PC-9 (cell line): ENCODE measurements at regions not wholly inside any gene's neighbourhood (a gene's known extent, or its start where the extent isn't known, plus 50 kb on each side); places are given as distances from the start of the nearest gene placed in this dataset.

Experiments
- BruUV-seq: library from RNA; stranded (reverse); fragments of 400-500 nt; replicated peaks from 2 replicates; lab custom pipeline; 2021; lab: Mats Ljungman, UMichigan
- CTCF ChIA-PET: fragments of 300-600 bp; sonication (Branson Sonifier 250); formaldehyde crosslinking; loops from one replicate; lab custom pipeline; 2022; ENCODE audit warnings: antibody characterized with exemption; lab: Charles Lee
- POLR2A ChIA-PET: fragments of 300-600 bp; sonication (Branson Sonifier 250); formaldehyde crosslinking; loops from one replicate; lab custom pipeline; 2022; ENCODE audit warnings: antibody characterized with exemption; ENCODE audit not compliant: unreplicated experiment; lab: Charles Lee
- DNase-seq, 2 experiments: peaks; one replicate each; pipeline versions ENCODE4 v3.0.0 to v3.0.0-alpha.2; 2015 to 2022; ENCODE audit warnings: mixed read lengths in 1 of 2
- H2AFZ ChIP-seq: fragments of 200-600 bp; sonication (generic); 2 replicates; pipeline ENCODE4 v1.8.1; 2017; ENCODE audit warnings: antibody characterized with exemption
- H3F3A ChIP-seq: fragments of 200-600 bp; sonication (generic); 2 replicates; pipeline ENCODE4 v1.8.1; 2017; ENCODE audit warnings: antibody characterized with exemption, mild to moderate bottlenecking, low read depth; ENCODE audit not compliant: insufficient read depth
- H3K27ac ChIP-seq: fragments of 200-600 bp; sonication (generic); 2 replicates; pipeline ENCODE4 v1.6.1; 2016; ENCODE audit warnings: mixed run types
- H3K27me3 ChIP-seq: fragments of 200-600 bp; sonication (generic); 2 replicates; pipeline ENCODE4 v1.6.1; 2016; ENCODE audit warnings: low read depth, mixed run types; ENCODE audit not compliant: insufficient read depth
- H3K36me3 ChIP-seq: fragments of 200-600 bp; sonication (generic); 2 replicates; pipeline ENCODE4 v1.6.1; 2016; ENCODE audit warnings: low read depth, mixed run types
- H3K4me1 ChIP-seq: fragments of 200-600 bp; sonication (generic); replicated peaks from 2 replicates; pipeline ENCODE4 v1.6.1; 2016; ENCODE audit warnings: mixed run types; ENCODE audit not compliant: insufficient read depth
- H3K4me2 ChIP-seq: fragments of 200-600 bp; sonication (generic); 2 replicates; pipeline ENCODE4 v1.6.1; 2017; ENCODE audit warnings: mixed run types
- H3K4me3 ChIP-seq: fragments of 200-600 bp; sonication (generic); 2 replicates; pipeline ENCODE4 v1.6.1; 2016; ENCODE audit warnings: mixed run types
- H3K79me2 ChIP-seq: fragments of 200-600 bp; sonication (generic); 2 replicates; pipeline ENCODE4 v1.6.1; 2017; ENCODE audit warnings: low read depth, mixed run types
- H3K9me2 ChIP-seq: fragments of 200-600 bp; sonication (generic); 2 replicates; pipeline ENCODE4 v1.8.1; 2017; ENCODE audit warnings: mild to moderate bottlenecking; ENCODE audit not compliant: insufficient read depth
- H3K9me3 ChIP-seq: fragments of 200-600 bp; sonication (generic); 2 replicates; pipeline ENCODE4 v1.8.1; 2016; ENCODE audit warnings: low read depth; ENCODE audit not compliant: insufficient read depth
- H4K20me1 ChIP-seq: fragments of 200-600 bp; sonication (generic); 2 replicates; pipeline ENCODE4 v1.8.1; 2017; ENCODE audit not compliant: insufficient read depth
- EZH2 ChIP-seq: fragments of 200-600 bp; sonication (generic); IDR thresholded peaks from 2 replicates; pipeline ENCODE4 v1.8.0; 2017; ENCODE audit warnings: antibody characterized with exemption, low read depth
- intact Hi-C: fragments of 100-400 bp; cut with micrococcal nuclease; formaldehyde crosslinking; loops from one replicate; pipeline ENCODE4 v1.10.0; 2022; ENCODE audit not compliant: unreplicated experiment
- TF ChIP-seq, protein P1 (sequence below): fragments of 200-600 bp; sonication (generic); conservative IDR thresholded peaks from 2 replicates; pipeline ENCODE4 v1.6.1; 2017; ENCODE audit warnings: mixed run types, antibody characterized with exemption, mild to moderate bottlenecking, moderate library complexity

DNA sequence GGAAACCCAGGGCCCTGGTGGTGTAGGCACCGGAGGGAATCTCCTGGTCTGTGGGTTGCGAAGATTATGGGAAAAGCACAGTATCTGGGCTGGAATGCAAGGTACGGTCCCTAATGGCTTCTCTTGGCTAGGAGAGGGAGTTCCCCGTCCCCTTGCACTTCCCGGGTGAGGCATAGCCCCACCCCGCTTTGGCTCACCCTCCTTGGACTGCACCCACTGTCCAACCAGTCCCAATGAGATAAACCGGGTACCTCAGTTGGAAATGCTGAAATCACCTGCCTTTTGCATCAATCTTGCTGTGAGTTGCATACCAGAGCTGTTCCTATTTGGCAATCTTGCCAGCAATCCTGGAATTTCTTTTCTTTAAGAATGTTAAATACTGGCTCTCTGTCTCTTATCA lies 1429.1 kb downstream of the MAT2B start:
- no peaks in the 10 kb centered on the region for H3F3A ChIP-seq
- no peaks in the 10 kb centered on the region for H3K9me2 ChIP-seq
- H3K79me2 ChIP-seq, result no peaks in the 10 kb centered on the region
- H3K27me3 ChIP-seq, result no peaks in the 10 kb centered on the region
- H3K27ac ChIP-seq, result no peak overlapping the region
- no peaks in the 10 kb centered on the region for H3K4me1 ChIP-seq
- H3K36me3 ChIP-seq, result no peaks in the 10 kb centered on the region
- no peak for DNase-seq
- TF ChIP-seq, protein P1, sequence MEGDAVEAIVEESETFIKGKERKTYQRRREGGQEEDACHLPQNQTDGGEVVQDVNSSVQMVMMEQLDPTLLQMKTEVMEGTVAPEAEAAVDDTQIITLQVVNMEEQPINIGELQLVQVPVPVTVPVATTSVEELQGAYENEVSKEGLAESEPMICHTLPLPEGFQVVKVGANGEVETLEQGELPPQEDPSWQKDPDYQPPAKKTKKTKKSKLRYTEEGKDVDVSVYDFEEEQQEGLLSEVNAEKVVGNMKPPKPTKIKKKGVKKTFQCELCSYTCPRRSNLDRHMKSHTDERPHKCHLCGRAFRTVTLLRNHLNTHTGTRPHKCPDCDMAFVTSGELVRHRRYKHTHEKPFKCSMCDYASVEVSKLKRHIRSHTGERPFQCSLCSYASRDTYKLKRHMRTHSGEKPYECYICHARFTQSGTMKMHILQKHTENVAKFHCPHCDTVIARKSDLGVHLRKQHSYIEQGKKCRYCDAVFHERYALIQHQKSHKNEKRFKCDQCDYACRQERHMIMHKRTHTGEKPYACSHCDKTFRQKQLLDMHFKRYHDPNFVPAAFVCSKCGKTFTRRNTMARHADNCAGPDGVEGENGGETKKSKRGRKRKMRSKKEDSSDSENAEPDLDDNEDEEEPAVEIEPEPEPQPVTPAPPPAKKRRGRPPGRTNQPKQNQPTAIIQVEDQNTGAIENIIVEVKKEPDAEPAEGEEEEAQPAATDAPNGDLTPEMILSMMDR, result no peak
- BruUV-seq, result no TSS peak
- POLR2A ChIA-PET, result no interaction called here
- H4K20me1 ChIP-seq, result no peaks in the 10 kb centered on the region
- CTCF ChIA-PET, result no interaction called here
- H2AFZ ChIP-seq, result 0 out of 2 replicates have a peak overlapping the region, but pooled peaks have one; percentile 33
- intact Hi-C loops, result no loop called here
- no peaks in the 10 kb centered on the region for H3K9me3 ChIP-seq
- H3K4me3 ChIP-seq, result no peak overlapping the region
- H3K4me2 ChIP-seq, result no peak overlapping the region; the same call in 1 of the 2 replicates

DNA sequence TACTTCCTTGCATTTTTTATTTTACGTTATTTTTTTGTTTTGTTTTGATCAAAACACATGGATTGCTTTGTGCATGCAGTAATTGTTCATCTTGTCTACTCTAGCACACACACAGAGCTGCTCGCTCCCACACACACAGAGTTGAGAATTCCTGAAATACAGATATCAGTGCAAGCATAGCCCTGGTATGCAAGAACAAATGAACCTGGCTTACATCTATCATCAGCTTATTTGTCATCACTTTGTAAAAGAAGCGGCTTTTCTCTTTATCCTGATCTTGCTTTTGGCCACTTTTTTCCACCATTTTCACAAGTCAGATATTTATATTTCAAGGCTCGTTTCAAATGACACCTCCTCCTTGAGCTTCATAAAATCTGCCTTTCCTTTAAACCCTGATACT lies 1435.7 kb downstream of the MAT2B start:
- no TSS peak for BruUV-seq
- Histone ChIP-seq H4K20me1 (no peaks in the 10 kb centered on the region), H3K4me3 (no peak overlapping the region), H3K9me3 (no peaks in the 10 kb centered on the region), H2AFZ (no peak overlapping the region), H3F3A (no peaks in the 10 kb centered on the region), H3K36me3 (no peaks in the 10 kb centered on the region), H3K79me2 (no peaks in the 10 kb centered on the region), H3K27me3 (no peaks in the 10 kb centered on the region), H3K4me1 (no peaks in the 10 kb centered on the region), H3K4me2 (no peak overlapping the region), H3K9me2 (no peaks in the 10 kb centered on the region), H3K27ac (no peak overlapping the region)
- ChIA-PET CTCF (no interaction called here), POLR2A (no interaction called here)
- TF ChIP-seq, protein P1, result no peak
- DNase-seq, result no peak
- intact Hi-C loops, result no loop called here

DNA sequence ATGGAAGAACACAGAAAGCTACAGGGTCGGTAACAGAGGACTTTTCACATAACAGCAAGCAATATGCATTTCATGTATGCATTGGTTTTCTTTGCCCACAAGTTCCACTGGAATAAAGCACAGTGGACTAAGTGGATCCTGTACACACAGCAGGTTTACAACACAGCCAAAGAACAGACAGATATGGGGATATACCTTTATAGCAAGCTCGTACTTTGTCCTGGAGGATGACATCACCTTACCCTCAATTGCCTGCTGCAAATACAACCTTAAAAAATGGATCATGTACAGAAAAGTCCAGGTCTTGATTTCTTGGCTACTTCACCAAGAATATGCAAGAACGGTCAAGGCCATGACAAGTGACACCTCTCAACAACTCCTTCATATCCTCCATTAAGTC lies 1445.5 kb downstream of the MAT2B start:
- no peaks in the 10 kb centered on the region for H4K20me1 ChIP-seq
- TF ChIP-seq, protein P1, result no peak
- TF ChIP-seq EZH2, result no peak
- no peaks in the 10 kb centered on the region for H3K4me1 ChIP-seq
- no peaks in the 10 kb centered on the region for H3F3A ChIP-seq
- no peaks in the 10 kb centered on the region for H3K27me3 ChIP-seq
- no peak overlapping the region for H2AFZ ChIP-seq
- no peaks in the 10 kb centered on the region for H3K9me2 ChIP-seq
- H3K36me3 ChIP-seq, result no peaks in the 10 kb centered on the region
- intact Hi-C loops, result no loop called here
- ChIA-PET POLR2A (no interaction called here), CTCF (no interaction called here)
- H3K4me2 ChIP-seq, result no peak overlapping the region
- no peak overlapping the region for H3K4me3 ChIP-seq
- H3K9me3 ChIP-seq, result no peaks in the 10 kb centered on the region
- DNase-seq, result no peak
- H3K27ac ChIP-seq, result no peak overlapping the region
- H3K79me2 ChIP-seq, result no peaks in the 10 kb centered on the region
- BruUV-seq, result no TSS peak
